SU-DHL-6 (cell line): ENCODE measurements at regions not wholly inside any gene's neighbourhood (a gene's known extent, or its start where the extent isn't known, plus 50 kb on each side); places are given as distances from the start of the nearest gene placed in this dataset.

Experiments used
- H2AFZ ChIP-seq: fragments of 200-600 bp; sonication (generic); 2 replicates; pipeline ENCODE4 v1.6.1; 2014; ENCODE audit warnings: low read depth, mild to moderate bottlenecking, moderate library complexity, mixed read lengths, antibody characterized with exemption, low read length; ENCODE audit not compliant: severe bottlenecking
- H3F3A ChIP-seq: fragments of 200-600 bp; shearing (Covaris generic); 2 replicates; pipeline ENCODE4 v1.6.0; 2016; ENCODE audit warnings: antibody characterized with exemption, mild to moderate bottlenecking; ENCODE audit not compliant: insufficient read depth
- H3K27ac ChIP-seq: fragments of 200-600 bp; sonication (generic); 2 replicates; pipeline ENCODE4 v1.5.1; 2016; ENCODE audit warnings: low read depth, mild to moderate bottlenecking, low read length, moderate library complexity, mixed read lengths
- H3K27me3 ChIP-seq: fragments of 200-600 bp; sonication (generic), shearing (Covaris generic); 2 replicates; pipeline ENCODE4 v1.6.0; 2014; ENCODE audit warnings: mild to moderate bottlenecking, low read length
- H3K36me3 ChIP-seq: fragments of 200-600 bp; sonication (generic); 2 replicates; pipeline ENCODE4 v1.6.1; 2014; ENCODE audit warnings: mild to moderate bottlenecking, low read length, mixed read lengths
- H3K4me2 ChIP-seq: fragments of 300-600, 200-600 bp; shearing (Covaris generic), sonication (generic); 2 replicates; pipeline ENCODE4 v1.6.0; 2014; ENCODE audit warnings: low read length, low read depth, mild to moderate bottlenecking; ENCODE audit not compliant: poor library complexity, severe bottlenecking
- H3K4me3 ChIP-seq: fragments of 200-600 bp; sonication (generic); 2 replicates; pipeline ENCODE4 v1.5.1; 2014; ENCODE audit warnings: antibody characterized with exemption, low read length, mild to moderate bottlenecking, mixed read lengths; ENCODE audit not compliant: insufficient read depth, poor library complexity, severe bottlenecking
- H3K79me2 ChIP-seq: fragments of 200-600 bp; sonication (generic); 2 replicates; pipeline ENCODE4 v1.6.1; 2014; ENCODE audit warnings: mild to moderate bottlenecking, low read length, moderate library complexity; ENCODE audit not compliant: insufficient read depth
- H3K9ac ChIP-seq: fragments of 200-600 bp; sonication (generic); 2 replicates; pipeline ENCODE4 v1.7.0; 2014; ENCODE audit warnings: mild to moderate bottlenecking, low read length
- H3K9me2 ChIP-seq: fragments of 200-600 bp; sonication (generic); replicated peaks from 2 replicates; pipeline ENCODE4 v1.6.1; 2014; ENCODE audit warnings: low read length; ENCODE audit not compliant: insufficient read depth
- H3K9me3 ChIP-seq: fragments of 200-600 bp; sonication (generic); 2 replicates; pipeline ENCODE4 v1.6.1; 2014; ENCODE audit warnings: low read length, mixed read lengths; ENCODE audit not compliant: insufficient read depth
- H4K20me1 ChIP-seq: fragments of 200-600 bp; sonication (generic); 2 replicates; pipeline ENCODE4 v1.6.1; 2014; ENCODE audit warnings: low read depth, mild to moderate bottlenecking, antibody characterized with exemption, low read length, moderate library complexity, mixed read lengths
- EZH2phosphoT487 ChIP-seq: fragments of 200-600 bp; sonication (generic), shearing (Covaris generic); conservative IDR thresholded peaks from 2 replicates; pipeline ENCODE4 v1.6.1; 2018; ENCODE audit warnings: mild to moderate bottlenecking, antibody characterized with exemption, low read length, moderate library complexity, mixed read lengths
- TF ChIP-seq, protein P1 (sequence below): fragments of 200-600 bp; sonication (generic); IDR thresholded peaks from one replicate; pipeline ENCODE4 v1.5.1; 2017; ENCODE audit warnings: antibody characterized with exemption, mild to moderate bottlenecking, low read length, moderate library complexity; ENCODE audit not compliant: insufficient read depth, poor library complexity, severe bottlenecking

DNA sequence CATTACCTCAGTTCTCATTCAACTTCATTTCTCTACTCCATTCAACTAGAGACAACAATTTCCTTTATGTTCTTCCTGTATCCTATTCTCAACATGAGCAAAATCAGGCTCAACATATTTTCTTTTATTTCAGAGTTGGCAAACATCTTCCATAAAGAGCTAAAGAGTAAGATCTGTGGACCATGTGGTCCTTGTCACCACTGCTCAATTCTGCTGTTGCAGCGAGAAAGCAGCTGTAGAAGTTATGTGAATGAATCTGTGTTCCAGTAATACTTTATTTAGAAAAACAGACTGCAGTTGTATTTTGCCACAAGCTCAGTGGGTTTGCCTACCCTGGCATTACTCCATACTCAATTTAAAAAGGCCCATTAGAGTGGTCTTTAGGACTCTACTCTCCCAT is 2057.3 kb downstream of the ARAP2 start:
- TF ChIP-seq EZH2phosphoT487, result no peak
- TF ChIP-seq, protein P1, sequence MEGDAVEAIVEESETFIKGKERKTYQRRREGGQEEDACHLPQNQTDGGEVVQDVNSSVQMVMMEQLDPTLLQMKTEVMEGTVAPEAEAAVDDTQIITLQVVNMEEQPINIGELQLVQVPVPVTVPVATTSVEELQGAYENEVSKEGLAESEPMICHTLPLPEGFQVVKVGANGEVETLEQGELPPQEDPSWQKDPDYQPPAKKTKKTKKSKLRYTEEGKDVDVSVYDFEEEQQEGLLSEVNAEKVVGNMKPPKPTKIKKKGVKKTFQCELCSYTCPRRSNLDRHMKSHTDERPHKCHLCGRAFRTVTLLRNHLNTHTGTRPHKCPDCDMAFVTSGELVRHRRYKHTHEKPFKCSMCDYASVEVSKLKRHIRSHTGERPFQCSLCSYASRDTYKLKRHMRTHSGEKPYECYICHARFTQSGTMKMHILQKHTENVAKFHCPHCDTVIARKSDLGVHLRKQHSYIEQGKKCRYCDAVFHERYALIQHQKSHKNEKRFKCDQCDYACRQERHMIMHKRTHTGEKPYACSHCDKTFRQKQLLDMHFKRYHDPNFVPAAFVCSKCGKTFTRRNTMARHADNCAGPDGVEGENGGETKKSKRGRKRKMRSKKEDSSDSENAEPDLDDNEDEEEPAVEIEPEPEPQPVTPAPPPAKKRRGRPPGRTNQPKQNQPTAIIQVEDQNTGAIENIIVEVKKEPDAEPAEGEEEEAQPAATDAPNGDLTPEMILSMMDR, result no peak
- Histone ChIP-seq H3K9ac (no peak overlapping the region), H3F3A (no peaks in the 10 kb centered on the region), H3K27me3 (no peaks in the 10 kb centered on the region), H3K9me2 (no peaks in the 10 kb centered on the region), H3K4me2 (no peak overlapping the region), H3K27ac (no peak overlapping the region), H3K4me3 (no peak overlapping the region), H2AFZ (no peak overlapping the region), H3K9me3 (no peaks in the 10 kb centered on the region), H4K20me1 (no peaks in the 10 kb centered on the region), H3K36me3 (no peaks in the 10 kb centered on the region), H3K79me2 (no peaks in the 10 kb centered on the region)

DNA sequence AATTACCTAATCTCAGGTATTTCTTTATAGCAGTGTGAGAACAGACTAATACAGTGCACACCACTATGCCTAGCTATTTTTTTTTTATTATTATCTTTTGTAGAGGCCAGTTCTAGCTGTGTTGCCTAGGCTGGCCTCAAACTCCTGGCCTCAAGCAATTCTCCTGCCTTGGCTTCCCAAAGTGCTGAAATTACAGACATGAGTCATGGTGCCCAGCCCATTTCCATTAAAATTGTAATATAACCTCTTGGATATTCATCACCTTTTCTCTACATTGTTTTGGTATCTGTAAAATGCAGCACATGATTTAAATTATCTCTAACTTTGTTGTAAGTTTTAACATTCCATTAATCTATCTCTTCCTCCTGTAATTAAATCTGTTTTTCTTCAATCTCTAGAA is 2052.9 kb downstream of the ARAP2 start:
- Histone ChIP-seq H4K20me1 (no peaks in the 10 kb centered on the region), H3K4me3 (no peak overlapping the region), H3F3A (no peaks in the 10 kb centered on the region), H3K27ac (no peak overlapping the region), H3K36me3 (no peaks in the 10 kb centered on the region), H3K79me2 (no peaks in the 10 kb centered on the region), H3K27me3 (no peaks in the 10 kb centered on the region), H3K9me2 (no peaks in the 10 kb centered on the region), H3K4me2 (no peak overlapping the region), H2AFZ (no peak overlapping the region), H3K9me3 (no peaks in the 10 kb centered on the region), H3K9ac (no peak overlapping the region)
- TF ChIP-seq, protein P1, result no peak
- no peak for TF ChIP-seq EZH2phosphoT487

DNA sequence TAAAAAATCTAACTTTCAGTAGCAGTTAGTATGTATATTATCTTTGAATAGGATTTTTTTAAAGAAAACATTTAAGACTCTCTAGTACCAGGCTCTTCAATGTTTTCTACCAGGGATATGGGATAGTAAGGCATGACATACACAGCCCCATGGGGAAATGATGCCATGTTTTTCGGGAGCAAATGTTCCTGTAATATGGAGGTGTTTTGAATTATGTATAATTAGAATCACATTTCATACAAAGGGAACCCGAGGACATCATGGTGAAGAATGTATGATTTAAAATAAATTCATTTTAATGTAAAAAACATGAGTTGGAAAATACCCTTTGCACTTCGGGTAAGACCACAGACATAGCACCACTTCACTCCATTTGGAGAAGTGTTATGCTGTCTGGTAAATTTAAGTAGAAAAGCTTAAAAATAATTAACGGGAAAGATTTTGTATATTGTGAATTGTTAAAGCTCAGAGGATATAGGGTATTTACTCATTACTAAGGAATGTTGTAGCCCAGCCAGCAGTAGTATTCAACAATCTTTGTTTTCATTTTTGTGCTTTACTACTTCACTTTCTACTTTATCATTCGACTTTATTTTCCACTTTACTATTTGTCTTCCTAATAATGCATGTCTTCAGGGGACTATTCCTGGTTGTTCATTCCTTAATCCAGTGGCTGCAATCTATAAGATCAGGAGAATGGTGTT is 2050.7 kb downstream of the ARAP2 start:
- no peak for TF ChIP-seq EZH2phosphoT487
- TF ChIP-seq, protein P1, result no peak
- H2AFZ ChIP-seq, result no peak overlapping the region
- no peaks in the 10 kb centered on the region for H3K36me3 ChIP-seq
- H3K4me3 ChIP-seq, result no peak overlapping the region
- H3K27ac ChIP-seq, result no peak overlapping the region
- H3K79me2 ChIP-seq, result no peaks in the 10 kb centered on the region
- H3F3A ChIP-seq, result no peaks in the 10 kb centered on the region
- no peak overlapping the region for H3K4me2 ChIP-seq
- H3K9me3 ChIP-seq, result no peaks in the 10 kb centered on the region
- no peaks in the 10 kb centered on the region for H3K27me3 ChIP-seq
- no peaks in the 10 kb centered on the region for H3K9me2 ChIP-seq
- no peaks in the 10 kb centered on the region for H4K20me1 ChIP-seq
- no peak overlapping the region for H3K9ac ChIP-seq
